Stimulated activated CD8-positive, alpha-beta memory T cell treated with anti-CD3 and anti-CD28 coated beads, Interleukin-15, amount 100 ng/mL, for 4 hours (primary cell): ENCODE measurements at regions not wholly inside any gene's neighbourhood (a gene's known extent, or its start where the extent isn't known, plus 50 kb on each side); places are given as distances from the start of the nearest gene placed in this dataset.
A peak's percentile ranks its signal among the peaks of the same experiment; 100 is the strongest.
"Not testable (repeated sequence)": the region's sequence is repeated elsewhere in the genome, so short reads cannot be mapped to it uniquely, and the experiment has no call there.

Source experiments
- DNase-seq, 2 donors: peaks; one replicate each; pipeline ENCODE4 v3.0.0-alpha.2; 2020; ENCODE audit warnings: low read depth in 2 of 2

DNA sequence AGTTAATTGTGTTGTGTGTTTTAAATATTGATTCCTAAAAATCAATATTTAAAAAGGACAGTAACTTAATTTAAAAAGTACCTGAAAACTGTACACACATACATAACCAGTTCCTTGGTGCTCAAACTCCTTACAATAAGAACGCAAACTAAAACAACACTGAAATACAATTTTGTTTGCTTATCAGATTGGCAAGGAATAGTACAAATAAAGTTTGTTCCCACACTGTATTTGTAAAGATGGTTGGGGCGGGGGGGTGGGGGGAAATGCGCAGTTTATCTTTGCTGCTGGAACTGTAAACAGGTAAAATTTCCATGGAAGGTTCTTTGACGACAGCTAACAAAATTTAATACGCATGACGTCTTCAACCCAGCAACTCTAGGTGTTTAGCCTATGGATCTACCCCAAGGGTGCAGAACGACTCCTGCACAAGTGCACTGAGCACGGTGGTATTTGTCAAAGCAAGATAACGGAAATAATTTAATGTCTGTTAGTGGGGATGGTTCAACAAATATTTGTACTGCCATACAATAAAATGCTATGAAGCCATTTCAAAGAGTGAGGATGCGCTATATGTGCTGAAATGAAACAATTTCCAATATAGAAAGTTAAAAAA lies 96.5 kb downstream of the ING1 start:
- no peak for DNase-seq

GRCh38 chr13:110811008-110811720 lies 97.7 kb downstream of the ING1 start:
- no peak for DNase-seq

GRCh38 chr13:110811771-110812120 lies 98.2 kb downstream of the ING1 start:
- no peak for DNase-seq

- no peak for DNase-seq
Observed at GRCh38 chr13:110812121-110812868, 98.8 kb downstream of the ING1 start.

- DNase-seq = no peak
Observed at GRCh38 chr13:110812869-110813645, 99.6 kb downstream of the ING1 start.

DNA sequence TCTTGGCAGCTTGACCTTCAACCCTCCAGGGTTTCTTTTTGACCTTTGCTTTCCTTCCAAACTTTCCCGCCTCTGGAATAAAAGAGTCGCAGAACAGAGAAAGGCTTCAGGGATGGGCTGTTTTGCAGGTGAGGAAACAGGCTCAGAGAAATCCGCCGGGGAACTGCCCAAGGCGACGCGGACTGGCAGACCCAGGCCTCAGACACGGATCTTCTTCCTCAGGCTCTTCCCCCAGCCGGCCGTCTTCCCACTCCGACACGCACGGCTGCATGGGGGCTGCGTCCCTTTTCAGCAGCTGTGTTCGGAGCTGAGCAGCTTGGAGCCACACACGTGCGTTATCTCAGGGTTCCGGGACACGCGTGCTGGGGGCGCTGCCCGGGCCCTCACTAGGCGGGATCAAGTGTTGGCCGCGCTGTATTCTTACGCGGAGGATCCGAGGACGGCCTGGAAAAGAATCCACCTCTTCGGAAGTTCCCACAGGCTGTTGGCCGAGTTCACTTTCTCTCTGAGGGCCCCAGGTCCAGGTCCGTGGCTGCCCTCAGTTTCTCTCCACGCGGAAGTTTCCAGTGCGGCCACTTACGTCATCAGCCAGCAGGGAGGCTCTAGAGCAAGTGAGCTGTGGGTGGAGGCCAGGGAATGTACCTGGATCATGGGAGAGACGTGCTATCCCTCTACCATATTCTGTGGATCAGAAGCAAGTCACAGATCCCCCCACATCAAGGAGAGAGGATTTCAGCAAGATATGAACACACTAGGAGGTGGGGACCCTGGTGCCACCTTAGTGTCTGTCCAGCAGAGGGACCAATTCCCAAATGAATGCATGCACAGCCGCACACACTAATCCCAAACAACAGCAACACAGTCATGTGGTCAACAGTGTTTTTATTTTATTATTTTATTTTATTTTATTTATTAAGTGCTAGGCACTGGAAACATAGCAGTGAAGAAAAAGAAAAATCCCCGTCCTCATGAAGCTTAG lies 100.4 kb downstream of the ING1 start:
- no peak for DNase-seq

GRCh38 chr13:110815471-110816204 lies 99.2 kb downstream of the ANKRD10 start:
- no peak for DNase-seq

GRCh38 chr13:110816500-110816899 lies 98.4 kb downstream of the ANKRD10 start:
- no peak for DNase-seq

DNA sequence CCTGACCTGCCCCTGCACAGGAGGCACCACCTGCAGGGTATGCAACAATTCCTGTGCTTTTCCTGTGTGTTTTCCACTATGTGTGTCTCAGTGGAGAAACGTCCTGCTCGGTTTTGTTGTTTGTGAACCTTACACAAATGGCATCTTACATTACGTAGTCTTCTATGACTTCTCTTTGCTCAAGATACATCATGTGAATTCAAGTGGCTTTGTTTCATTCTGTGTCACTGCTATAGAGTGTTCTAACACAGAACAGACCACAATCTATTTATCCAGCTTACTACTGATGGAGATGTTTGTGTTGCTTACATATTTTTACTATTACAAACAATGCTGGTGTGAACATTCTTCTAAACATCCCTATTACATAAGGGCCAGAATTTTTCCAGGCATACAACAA lies 97.7 kb downstream of the ANKRD10 start:
- DNase-seq = no peak

DNA sequence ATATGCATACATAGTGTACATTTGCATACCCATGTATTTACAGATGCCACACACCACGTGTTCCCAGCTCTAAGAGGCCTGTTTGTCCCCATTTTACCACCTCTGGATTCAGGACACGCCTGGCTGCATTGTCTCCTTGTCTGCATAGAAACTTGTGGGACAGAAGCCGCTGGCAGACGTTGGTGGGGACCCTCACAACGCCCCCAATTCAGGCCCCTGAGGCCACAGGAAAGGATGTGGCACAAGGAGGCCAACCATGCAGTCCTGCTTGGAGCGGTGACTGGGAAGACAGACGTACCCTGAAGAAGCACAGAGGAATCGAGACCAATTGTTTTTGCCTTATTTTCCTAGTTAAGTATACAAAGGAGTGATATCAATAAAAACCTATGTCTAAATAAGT lies 96.1 kb downstream of the ANKRD10 start:
- no peak for DNase-seq

DNA sequence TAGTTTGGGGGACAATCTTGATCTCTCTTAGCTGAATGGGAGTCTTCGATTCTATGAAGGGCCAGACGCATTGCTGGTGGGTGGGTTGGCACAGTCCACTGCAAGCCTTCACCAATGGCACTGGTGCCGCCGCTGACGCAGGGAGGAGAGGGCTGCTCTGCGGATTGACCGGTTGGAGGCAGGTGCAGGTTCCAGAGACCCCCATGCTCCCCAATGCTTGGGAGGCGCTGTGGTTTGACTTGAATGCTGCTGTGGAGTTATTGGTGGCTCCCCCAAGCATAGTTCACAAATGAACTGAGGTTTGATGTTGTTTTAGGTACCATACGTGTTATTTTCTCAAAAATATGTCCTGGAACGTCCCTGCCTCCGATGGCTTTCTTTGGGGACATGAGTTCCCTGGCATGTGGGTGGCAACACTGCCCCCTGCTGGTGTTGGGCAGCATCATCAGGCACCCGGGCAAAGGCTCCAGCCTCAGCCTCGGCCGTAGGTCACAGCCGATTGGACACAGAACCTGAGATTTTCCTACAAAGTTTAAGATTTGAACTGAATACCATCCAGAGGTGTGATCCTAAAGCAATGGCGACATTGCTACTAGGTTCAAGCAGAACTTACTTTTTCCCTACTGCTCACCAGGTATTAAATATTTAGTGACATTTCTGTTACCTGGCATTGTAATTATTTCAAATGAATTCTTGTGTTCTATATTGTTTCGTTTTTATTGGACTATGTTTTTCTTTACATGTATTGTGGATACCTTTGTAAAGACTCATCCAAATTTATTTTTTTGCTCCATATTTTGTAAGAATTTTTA lies 95.5 kb downstream of the ANKRD10 start:
- peak; percentile 33 to 48 for DNase-seq

DNA sequence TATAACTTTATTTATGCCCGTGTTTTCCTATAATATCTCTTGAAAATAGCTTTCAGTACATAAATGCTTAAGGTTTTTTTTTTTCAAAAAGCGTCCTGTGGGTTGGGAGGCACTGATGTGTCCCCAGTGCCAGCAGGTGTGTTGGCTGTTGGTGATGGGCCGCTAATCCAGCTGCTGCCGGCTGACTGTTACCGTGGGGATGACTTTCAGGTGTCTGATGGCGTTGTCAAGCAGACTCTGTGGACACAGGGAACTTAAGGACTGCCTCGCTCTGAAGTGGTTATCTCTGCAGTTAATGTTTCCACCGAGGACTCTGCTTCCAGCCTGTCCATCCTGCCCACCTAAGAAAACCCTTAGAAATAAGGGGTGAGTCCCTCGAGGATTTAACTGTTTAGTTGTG lies 94.5 kb downstream of the ANKRD10 start:
- no peak for DNase-seq

- not testable (repeated sequence) for DNase-seq
Observed at GRCh38 chr13:110821837-110822668, 92.8 kb downstream of the ANKRD10 start.

- no peak for DNase-seq
Observed at GRCh38 chr13:110822669-110822945, 92.3 kb downstream of the ANKRD10 start.

GRCh38 chr13:110824702-110825300 lies 90.1 kb downstream of the ANKRD10 start:
- DNase-seq = no peak

DNA sequence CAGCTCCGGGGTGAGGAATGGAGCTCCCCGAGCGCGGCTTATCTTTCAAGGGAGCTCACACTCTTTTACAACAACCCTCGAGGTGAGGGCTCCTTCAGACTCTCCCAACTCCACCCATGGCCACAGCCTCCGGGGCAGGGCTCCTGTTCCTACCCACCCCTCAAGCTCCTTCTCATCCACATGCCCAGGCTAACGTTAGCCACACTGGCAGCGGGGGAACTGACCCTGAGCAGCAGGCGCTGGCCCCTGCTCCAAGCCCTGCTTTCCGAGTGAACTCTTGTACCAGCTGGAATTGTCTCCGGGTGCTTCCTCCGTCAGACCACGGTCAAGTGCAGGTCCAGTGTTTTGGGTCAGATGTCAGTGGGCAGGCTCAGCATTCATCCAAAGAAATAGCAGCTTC lies 89.4 kb downstream of the ANKRD10 start:
- no peak for DNase-seq

DNA sequence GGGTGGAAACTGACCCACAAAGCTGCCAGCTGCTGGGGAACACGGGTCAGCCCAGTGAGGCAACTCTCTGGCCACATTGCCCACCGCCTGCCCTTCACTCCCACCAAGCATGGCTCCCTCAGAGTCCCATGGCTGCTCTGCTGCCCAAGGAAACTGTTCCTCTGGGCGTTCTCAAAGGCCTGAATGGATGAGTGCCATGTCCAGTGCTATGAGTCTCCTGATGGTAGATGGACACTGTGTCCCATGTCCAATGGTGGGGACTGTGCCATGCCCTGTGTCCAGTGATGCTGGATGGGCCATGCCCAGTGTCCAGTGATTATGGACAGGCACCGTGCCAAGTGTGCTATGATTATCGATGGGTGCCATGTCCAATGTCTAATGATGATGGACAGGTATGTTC lies 88.8 kb downstream of the ANKRD10 start:
- no peak for DNase-seq

DNA sequence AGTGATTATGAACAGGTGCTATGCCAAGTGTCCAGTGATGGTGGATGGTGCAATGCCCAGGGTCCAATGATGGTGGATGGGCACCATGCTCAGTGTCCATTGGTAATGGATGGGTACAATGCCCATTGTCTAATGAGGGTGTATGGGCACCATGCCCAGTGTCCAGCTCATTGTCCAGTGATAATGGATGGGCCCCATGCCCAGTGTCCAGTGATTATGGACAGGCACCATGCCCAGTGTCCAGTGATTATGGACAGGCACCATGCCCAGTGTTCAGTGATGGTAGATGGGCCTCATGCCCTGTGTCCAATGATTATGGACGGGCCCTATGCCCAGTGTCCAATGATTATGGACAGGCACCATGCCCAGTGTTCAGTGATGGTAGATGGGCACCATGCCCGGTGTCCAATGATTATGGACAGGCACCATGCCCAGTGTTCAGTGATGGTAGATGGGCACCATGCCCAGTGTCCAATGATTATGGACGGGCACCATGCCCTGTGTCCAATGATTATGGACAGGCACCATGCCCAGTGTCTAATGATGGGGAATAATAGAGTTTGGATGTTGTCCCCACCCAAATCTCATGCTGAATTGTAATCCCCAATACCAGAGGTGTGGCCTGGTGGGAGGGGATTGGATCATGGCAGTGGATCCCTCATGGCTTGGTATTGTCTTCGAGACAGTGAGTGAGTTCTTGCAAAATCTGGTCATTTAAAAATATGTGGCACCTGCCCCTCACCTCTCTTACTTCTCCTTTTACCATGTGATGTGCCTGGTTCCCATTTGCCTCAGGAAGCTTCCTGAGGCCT lies 87.8 kb downstream of the ANKRD10 start:
- DNase-seq = no peak
